B cell (primary cell): ENCODE measurements at regions not wholly inside any gene's neighbourhood (a gene's known extent, or its start where the extent isn't known, plus 50 kb on each side); places are given as distances from the start of the nearest gene placed in this dataset.

ENCODE experiments used
- ATAC-seq: fragments of 200-7000 bp; cut with Tn5 transposase; one replicate; pipeline ENCODE4 v1.10.0; 2021; ENCODE audit warnings: low read depth, mild to moderate bottlenecking, moderate number of reproducible peaks, moderate library complexity
- CTCF ChIA-PET: fragments of 350-600 bp; sonication (Branson Sonifier 250); formaldehyde crosslinking; loops from one replicate; lab custom pipeline; 2021; ENCODE audit warnings: antibody characterized with exemption, inconsistent platforms; lab: Charles Lee
- POLR2A ChIA-PET: fragments of 350-600 bp; sonication (Branson Sonifier 250); formaldehyde crosslinking; loops from one replicate; lab custom pipeline; 2021; ENCODE audit warnings: antibody characterized with exemption; lab: Charles Lee
- DNase-seq: peaks from one replicate; pipeline ENCODE4 v3.0.0; 2013
- H2AFZ ChIP-seq: 2 replicates; pipeline ENCODE4 v1.6.1; 2012; ENCODE audit warnings: mild to moderate bottlenecking, low read depth, low read length; ENCODE audit not compliant: insufficient read depth, poor library complexity, severe bottlenecking
- H3K27ac ChIP-seq, 2 donors: 1 replicate in 1 of 2; 2 replicates in 1 of 2; pipeline ENCODE4 v1.5.1; 2012 to 2013; ENCODE audit warnings: low read length in 2 of 2, mild to moderate bottlenecking in 2 of 2, moderate library complexity in 1 of 2
- H3K27me3 ChIP-seq, 4 experiments: fragments of 200-600 bp in 1 of 4; sonication (generic) in 1 of 4; replicated peaks in 1 of 4; 1 replicate in 2 of 4; 2 replicates in 2 of 4; pipeline versions ENCODE4 v1.6.1 to v1.7.0; 2013 to 2016; ENCODE audit warnings: low read length in 3 of 4, mild to moderate bottlenecking in 2 of 4, mixed read lengths in 1 of 4, moderate library complexity in 1 of 4; ENCODE audit not compliant: insufficient read depth in 4 of 4, control insufficient read depth in 3 of 4; ENCODE audit errors: control extremely low read depth in 1 of 4
- H3K36me3 ChIP-seq, 2 experiments: replicated peaks in 1 of 2; 1 replicate in 1 of 2; 2 replicates in 1 of 2; pipeline versions ENCODE4 v1.6.1 to v1.7.1; 2013; ENCODE audit warnings: low read length in 1 of 2; ENCODE audit not compliant: insufficient read depth in 2 of 2, control insufficient read depth in 1 of 2; ENCODE audit errors: control extremely low read depth in 1 of 2, extremely low read depth in 1 of 2
- H3K4me1 ChIP-seq, 2 donors: fragments of 200-600 bp in 1 of 2; sonication (generic) in 1 of 2; 1 replicate in 1 of 2; 2 replicates in 1 of 2; pipeline versions ENCODE4 v1.5.1 to v1.6.1; 2013 to 2017; ENCODE audit warnings: low read length in 2 of 2; ENCODE audit not compliant: control insufficient read depth in 2 of 2, insufficient read depth in 2 of 2
- H3K4me2 ChIP-seq: replicated peaks from 2 replicates; pipeline ENCODE3; 2012; ENCODE audit warnings: mild to moderate bottlenecking, low read depth, low read length; ENCODE audit not compliant: poor library complexity, severe bottlenecking
- H3K4me3 ChIP-seq, 5 experiments: fragments of 200-600 bp in 1 of 5; sonication (generic) in 1 of 5; 1 replicate in 3 of 5; 2 replicates in 2 of 5; pipeline versions ENCODE4 v1.5.1 to v1.7.0; 2011 to 2016; ENCODE audit warnings: low read length in 4 of 5, mild to moderate bottlenecking in 4 of 5, low read depth in 2 of 5, control low read depth in 1 of 5, moderate library complexity in 1 of 5; ENCODE audit not compliant: insufficient read depth in 1 of 5; ENCODE audit errors: control extremely low read depth in 1 of 5, extremely low read depth in 1 of 5
- H3K79me2 ChIP-seq: fragments of 200-600 bp; sonication (generic); one replicate; pipeline ENCODE4 v1.6.0; 2016; ENCODE audit warnings: low read length; ENCODE audit not compliant: control insufficient read depth, insufficient read depth
- H3K9ac ChIP-seq: fragments of 200-600 bp; sonication (generic); 2 replicates; pipeline ENCODE4 v1.6.1; 2017; ENCODE audit warnings: mild to moderate bottlenecking, low read length, moderate library complexity
- H3K9me3 ChIP-seq, 3 donors: one replicate each; pipeline versions ENCODE4 v1.6.1 to v1.7.1; 2013; ENCODE audit warnings: low read length in 2 of 3; ENCODE audit not compliant: control insufficient read depth in 2 of 3, insufficient read depth in 1 of 3; ENCODE audit errors: control extremely low read depth in 1 of 3
- H4K20me1 ChIP-seq: 2 replicates; pipeline ENCODE4 v1.6.0; 2012; ENCODE audit warnings: mild to moderate bottlenecking, low read length; ENCODE audit not compliant: insufficient read depth, control insufficient read depth, poor library complexity, severe bottlenecking
- H3K27ac Mint-ChIP-seq: one replicate; pipeline ENCODE4 v1.8.0; 2021; ENCODE audit warnings: mixed read lengths
- H3K27me3 Mint-ChIP-seq: one replicate; pipeline ENCODE4 v1.8.0; 2021; ENCODE audit warnings: mixed read lengths
- H3K4me1 Mint-ChIP-seq: one replicate; pipeline ENCODE4 v1.8.0; 2021; ENCODE audit warnings: mixed read lengths
- H3K4me3 Mint-ChIP-seq: one replicate; pipeline ENCODE4 v1.8.0; 2021; ENCODE audit warnings: mixed read lengths
- H3K9me3 Mint-ChIP-seq: one replicate; pipeline ENCODE4 v1.8.0; 2022; ENCODE audit warnings: mixed read lengths; ENCODE audit not compliant: insufficient read depth
- CTCF ChIP-seq: fragments of 200-600 bp; IDR thresholded peaks from one replicate; pipeline ENCODE4 v1.8.0; 2022; ENCODE audit warnings: antibody characterized with exemption, mild to moderate bottlenecking
- EZH2 ChIP-seq: IDR thresholded peaks from 2 replicates; pipeline ENCODE4 v1.6.1; 2012; ENCODE audit warnings: borderline replicate concordance, low read depth, mild to moderate bottlenecking, moderate library complexity, low read length; ENCODE audit not compliant: insufficient read depth, poor library complexity, severe bottlenecking
- WGBS: methylation state at CpG from one replicate; pipeline ENCODE4 v1.1.5; 2013; ENCODE audit warnings: missing lambda C conversion rate; ENCODE audit not compliant: insufficient coverage; 5-methylcytosine and 5-hydroxymethylcytosine counted together
- intact Hi-C: fragments of 100-400 bp; cut with micrococcal nuclease; formaldehyde crosslinking; loops from one replicate; pipeline ENCODE4 v1.10.0; 2022

GRCh38 chr5:52502460-52502999 is 285.2 kb upstream of the ITGA1 start:
- H3K9me3 Mint-ChIP-seq: no peaks in the 10 kb centered on the region
- intact Hi-C loops: no loop called here
- no peak overlapping the region for H3K4me3 Mint-ChIP-seq
- no peak for ATAC-seq
- 90% methylated on average over 2 of the region's 5 CpGs for WGBS
- H3K4me1 Mint-ChIP-seq: no peaks in the 10 kb centered on the region
- ChIA-PET CTCF (no interaction called here), POLR2A (no interaction called here)
- no peak overlapping the region for H3K27ac Mint-ChIP-seq
- Histone ChIP-seq H3K9me3 (no peaks in the 10 kb centered on the region), H3K79me2 (no peaks in the 10 kb centered on the region), H3K9ac (no peak overlapping the region), H3K27me3 (no peaks in the 10 kb centered on the region), H4K20me1 (no peaks in the 10 kb centered on the region), H3K4me2 (no peak overlapping the region), H3K36me3 (no peaks in the 10 kb centered on the region), H3K4me3 (no peak overlapping the region), H2AFZ (no peak overlapping the region), H3K4me1 (no peaks in the 10 kb centered on the region), H3K27ac (no peak overlapping the region)
- TF ChIP-seq CTCF: no peak
- no peak for TF ChIP-seq EZH2
- no peak for DNase-seq
- H3K27me3 Mint-ChIP-seq: no peaks in the 10 kb centered on the region

- TF ChIP-seq EZH2 (no peak), CTCF (no peak)
- Histone ChIP-seq H3K4me3 (no peak overlapping the region), H3K27me3 (no peaks in the 10 kb centered on the region), H3K27ac (no peak overlapping the region), H3K79me2 (no peaks in the 10 kb centered on the region), H3K9me3 (no peaks in the 10 kb centered on the region), H3K4me2 (no peak overlapping the region), H3K4me1 (no peaks in the 10 kb centered on the region), H2AFZ (no peak overlapping the region), H4K20me1 (no peaks in the 10 kb centered on the region), H3K9ac (no peak overlapping the region), H3K36me3 (no peaks in the 10 kb centered on the region)
- ChIA-PET POLR2A (no interaction called here), CTCF (no interaction called here)
- Mint-ChIP-seq H3K9me3 (no peaks in the 10 kb centered on the region), H3K4me3 (no peak overlapping the region), H3K27ac (no peak overlapping the region), H3K4me1 (no peaks in the 10 kb centered on the region), H3K27me3 (no peaks in the 10 kb centered on the region)
- intact Hi-C loops: no loop called here
- no CpG with 5 or more reads among the region's 6 CpGs for WGBS
- DNase-seq: no peak
- ATAC-seq: no peak
These were observed 283.0 kb upstream of the ITGA1 start for GRCh38 chr5:52504584-52505240.
